ENCODE measurements at regions not wholly inside any gene's neighbourhood (a gene's known extent, or its start where the extent isn't known, plus 50 kb on each side); places are given as distances from the start of the nearest gene placed in this dataset.
"Not testable (repeated sequence)": the region's sequence is repeated elsewhere in the genome, so short reads cannot be mapped to it uniquely, and the experiment has no call there.

DNA sequence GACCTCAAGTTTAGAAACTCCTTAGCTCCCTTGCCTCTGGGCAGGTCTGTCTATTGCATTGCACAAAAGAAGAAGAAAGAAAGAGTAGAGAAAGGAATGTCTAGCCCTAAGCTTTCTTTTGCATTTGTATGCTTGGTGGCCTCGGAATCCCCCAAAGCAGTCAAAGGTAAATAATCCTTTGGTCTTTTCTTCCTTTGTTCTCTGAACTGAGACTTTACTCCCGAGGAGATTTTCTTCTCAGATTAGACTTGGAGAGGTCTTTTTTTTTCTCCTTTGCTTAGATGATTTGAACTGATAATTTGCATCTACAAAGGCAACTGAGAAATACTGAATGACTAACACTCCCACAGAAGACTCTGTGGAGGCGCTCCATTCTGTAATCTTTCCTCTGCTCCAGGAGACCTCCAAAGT is 93.2 kb downstream of the AKR1D1 start:
- no peak for DNase-seq (ENCODE audit: low read depth, low spot score)

DNA sequence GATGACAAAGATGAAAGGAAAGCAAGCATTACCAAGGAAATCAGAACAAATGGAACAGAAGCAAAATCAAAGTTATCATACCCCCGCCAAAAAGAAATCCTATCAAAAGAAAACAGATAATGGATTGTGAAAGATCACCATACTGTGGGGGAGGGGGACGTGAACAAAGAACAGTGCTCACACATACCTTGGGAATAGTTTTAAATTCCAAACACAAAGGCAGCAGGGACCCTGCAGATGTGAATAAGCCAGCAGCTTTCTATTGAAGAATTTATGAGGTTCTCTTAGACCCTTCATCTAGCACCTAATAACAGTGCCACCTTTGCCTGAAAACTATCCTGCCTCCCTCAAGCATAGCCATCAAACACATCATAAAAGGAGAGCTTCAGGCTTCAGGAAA is 94.0 kb downstream of the AKR1D1 start:
- no peak for DNase-seq (ENCODE audit: low read depth, low spot score)

DNA sequence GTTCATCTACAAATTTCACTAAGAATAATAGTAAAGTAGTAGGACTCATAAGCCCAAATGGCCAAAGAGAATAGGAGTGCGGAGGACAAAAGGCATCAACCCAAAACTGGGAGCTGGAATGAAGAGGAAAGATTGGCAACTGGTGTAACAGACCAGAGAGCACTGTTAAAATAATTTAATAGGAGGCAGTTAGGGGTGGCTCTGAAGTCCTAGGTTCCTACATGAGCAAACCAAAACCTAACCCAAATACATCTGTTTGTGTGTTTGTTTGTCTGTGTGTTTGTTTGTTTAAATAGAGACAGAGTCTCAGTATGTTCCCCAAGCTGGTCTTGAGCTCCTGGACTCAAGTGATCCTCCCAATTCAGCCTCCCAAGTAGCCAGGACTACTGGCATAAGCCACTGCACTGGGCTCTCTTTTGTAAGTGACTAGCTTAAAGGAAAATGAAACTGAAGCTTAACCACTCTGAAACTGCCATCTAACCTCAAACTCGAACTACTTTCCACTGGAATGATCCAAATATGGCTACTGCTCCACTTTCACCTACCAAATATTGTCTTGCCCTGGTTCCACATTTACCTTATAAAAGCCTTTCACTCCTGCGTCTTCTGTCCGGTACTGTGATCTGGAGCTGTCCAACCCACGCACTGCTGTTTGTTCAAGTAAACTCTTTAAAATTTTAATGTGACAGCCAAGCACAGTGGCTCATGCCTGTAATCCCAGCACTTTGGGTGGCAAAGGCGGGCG is 94.9 kb downstream of the AKR1D1 start:
- no peak for DNase-seq (ENCODE audit: low read depth, low spot score)

DNA sequence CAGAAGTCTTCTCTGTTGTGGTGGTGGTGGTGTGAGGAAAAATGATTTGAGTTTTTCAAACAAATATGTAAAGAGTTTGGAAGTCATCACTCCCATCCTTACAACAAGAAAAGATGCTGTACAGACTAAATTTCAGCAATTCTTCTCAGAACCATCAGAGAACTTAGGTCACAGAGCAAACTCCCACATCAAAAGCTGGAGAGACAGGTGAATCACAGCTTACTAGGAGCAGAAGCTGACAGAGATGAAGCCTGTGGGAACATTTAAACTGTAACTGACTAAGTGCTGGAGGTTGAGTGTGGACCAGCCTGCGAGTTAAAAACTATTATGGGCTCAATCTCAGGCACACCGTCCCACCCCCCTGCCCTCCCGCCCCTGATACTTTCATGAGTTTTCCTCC is 97.3 kb downstream of the AKR1D1 start:
- no peak for DNase-seq (ENCODE audit: low read depth, low spot score)

DNA sequence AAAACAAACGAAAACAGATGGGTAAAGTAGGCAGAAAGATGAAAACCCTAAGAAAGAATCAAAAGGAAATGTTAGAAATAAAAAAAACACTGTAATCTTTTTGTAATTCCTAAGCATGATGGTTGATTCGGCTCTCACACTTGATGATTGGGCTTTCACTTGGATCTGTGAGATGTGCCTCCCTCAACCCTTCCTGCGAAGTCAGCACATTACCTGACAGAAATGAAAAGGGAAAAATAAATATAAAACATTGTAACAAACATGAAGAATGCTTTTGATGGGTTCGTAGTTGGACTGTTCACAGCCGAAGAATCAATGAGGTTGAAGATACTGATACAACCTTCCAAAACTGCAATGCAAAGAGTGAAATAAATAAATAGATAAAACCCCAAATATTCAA is 99.8 kb downstream of the AKR1D1 start:
- no peak for DNase-seq (ENCODE audit: low read depth, low spot score)

DNA sequence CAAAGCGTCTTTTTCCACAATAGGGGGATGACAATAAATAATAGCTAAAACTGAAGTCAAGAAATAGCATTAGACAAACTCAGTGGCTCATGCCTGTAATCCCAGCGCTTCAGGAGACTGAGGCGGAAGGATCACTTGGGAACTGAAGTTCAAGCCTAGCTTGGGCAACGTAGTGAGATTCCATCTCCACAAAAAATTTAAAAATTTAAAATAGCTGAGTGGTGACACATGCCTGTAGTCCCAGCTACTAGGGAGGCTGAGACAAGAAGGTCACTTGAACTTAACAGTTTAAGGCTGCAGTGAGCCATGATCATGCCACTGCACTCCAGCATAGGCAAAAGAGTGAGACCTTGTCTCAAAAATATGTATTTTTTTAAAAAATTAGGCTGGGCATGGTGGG is 107.9 kb downstream of the AKR1D1 start:
- no peak for DNase-seq (ENCODE audit: low read depth, low spot score)

DNA sequence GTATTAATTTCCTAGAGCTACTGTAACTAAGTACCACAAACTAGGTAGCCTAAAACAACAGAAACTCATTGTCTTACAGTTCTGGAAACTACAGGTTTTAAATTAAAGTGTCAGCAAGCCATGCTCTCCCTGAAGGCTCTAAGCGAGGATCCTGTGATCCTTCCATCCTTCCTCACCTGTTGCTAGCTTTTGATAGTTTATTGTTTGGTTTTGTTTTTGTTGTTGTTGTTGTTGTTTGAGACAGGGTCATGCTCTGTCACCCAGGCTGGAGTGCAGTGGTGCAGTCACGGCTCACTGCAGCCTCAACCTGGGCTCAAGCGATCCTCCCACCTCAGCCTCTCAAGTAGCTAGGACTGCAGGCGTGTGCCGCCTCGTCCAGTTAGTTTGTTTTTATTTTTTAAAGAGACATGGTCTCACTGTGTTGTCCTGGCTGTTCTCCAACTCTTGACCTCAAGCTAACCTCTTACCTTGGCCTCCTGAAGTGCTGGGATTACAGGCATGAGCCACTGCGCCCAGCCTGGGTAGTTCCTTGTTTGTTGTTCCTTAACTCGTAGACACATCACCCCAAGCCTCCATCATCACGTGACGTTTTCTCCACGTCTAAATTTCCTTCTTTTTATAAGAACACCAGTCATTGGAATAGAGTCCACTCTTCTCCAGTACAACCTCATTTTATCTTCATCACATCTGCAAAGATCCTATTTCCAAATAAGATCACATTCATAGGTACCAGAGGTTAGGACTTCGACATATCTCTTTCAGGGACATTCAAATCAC is 109.1 kb downstream of the AKR1D1 start:
- DNase-seq (ENCODE audit: low read depth, low spot score): no peak

DNA sequence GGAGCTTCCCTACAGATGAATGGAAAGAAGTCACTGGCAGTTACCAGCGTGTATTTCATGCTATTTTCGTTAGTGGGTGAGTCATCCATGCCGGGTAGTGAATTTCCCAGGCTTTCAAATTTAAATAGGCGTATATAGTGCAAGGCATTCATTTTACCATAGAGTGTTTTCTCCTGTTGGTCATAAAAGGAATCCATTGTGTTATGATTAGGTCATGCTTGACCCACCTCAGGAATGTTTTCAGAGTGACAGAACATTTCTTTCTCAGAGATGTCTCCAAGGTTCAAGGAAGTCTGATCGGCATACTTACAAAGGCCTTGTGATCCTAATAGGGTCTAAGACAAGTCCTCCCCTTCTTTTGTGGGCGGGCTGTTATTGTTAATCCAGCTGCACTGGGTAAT is 110.7 kb downstream of the AKR1D1 start:
- DNase-seq (ENCODE audit: low read depth, low spot score): no peak

DNA sequence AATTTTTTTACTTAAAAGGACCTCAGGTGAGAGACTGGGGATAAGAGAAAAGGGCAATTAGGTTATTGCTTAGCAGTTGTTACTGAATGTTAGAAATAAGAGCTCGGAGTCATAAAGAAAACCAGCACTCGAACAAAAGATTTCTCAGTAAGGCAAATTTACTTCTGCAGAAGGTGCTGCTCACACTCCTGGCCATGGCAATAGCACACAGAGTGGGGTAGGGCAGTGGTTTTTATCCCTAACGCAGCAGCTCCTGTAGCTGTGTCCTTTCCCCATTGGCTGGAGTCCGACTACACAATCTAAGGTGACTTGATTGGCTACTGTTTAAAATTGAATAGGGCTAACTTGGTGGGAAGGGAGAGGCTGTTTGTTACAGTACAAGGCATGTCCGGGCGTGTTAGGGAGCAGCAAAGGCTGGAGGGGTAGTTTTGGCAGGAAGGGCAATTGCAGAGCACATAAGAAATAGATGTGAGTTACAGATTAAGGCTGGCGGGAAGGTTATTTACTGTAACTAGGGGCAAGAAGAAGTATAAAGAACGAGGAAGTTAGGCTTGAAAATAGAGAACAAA is 112.1 kb downstream of the AKR1D1 start:
- DNase-seq (ENCODE audit: low read depth, low spot score): no peak

DNA sequence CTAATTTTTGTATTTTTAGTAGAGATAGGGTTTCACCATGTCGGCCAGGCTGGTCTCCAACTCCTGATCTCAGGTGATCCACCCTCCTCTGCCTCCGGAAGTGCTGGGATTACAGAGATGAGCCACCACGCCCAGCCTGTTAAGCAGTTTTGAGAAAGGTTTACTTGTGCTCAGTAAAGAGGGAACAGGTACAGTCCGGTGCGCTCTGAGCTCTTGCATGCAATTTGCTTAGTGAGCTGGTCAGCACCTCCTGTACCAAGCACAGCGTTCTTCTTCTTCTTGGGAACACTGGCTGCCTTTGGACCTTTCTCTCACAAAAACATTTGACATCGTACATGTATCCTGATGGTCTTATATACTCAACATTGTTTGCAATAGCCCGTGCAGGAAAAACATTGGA is 118.3 kb downstream of the AKR1D1 start:
- DNase-seq (ENCODE audit: low read depth, low spot score): no peak

DNA sequence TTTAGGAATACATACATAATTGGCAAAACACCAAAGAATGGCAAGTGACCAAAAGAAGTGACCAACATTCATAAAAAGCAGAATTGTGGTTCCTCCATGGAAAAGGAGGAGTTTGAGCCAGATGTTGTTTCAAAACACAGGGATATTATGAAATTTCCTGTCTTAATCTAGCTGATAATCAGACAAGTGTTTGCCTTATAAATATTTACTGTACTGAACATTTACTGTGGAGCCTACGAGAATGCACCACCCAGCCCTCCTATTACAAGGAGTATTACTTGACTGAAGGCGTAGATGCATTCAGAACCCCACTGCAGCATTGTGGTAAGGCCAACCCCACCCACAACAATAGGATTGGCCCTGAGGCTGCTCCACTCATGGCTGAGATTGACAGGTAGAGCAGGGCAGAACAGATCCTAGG is 118.9 kb downstream of the AKR1D1 start:
- DNase-seq (ENCODE audit: low read depth, low spot score): no peak

DNA sequence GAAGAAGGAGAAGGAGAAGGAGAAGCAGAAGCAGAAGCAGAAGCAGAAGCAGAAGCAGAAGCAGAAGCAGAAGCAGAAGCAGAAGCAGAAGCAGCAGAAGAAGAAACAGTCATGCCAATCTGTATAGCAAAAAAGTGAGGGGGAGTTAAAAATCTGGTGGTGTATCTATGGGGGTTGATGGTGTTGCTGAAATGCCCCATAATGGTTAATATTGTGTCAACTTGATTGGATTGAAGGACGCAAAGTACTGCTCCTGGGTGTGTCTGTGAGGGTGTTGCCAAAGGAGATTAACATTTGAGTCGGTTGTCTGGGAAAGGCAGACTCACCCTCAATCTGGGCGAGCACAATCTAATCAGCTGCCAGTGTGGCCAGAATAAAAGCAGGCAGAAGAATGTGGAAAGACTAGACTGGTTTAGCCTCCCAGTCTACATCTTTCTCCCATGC is 120.3 kb downstream of the AKR1D1 start:
- DNase-seq (ENCODE audit: low read depth, low spot score): not testable (repeated sequence)

DNA sequence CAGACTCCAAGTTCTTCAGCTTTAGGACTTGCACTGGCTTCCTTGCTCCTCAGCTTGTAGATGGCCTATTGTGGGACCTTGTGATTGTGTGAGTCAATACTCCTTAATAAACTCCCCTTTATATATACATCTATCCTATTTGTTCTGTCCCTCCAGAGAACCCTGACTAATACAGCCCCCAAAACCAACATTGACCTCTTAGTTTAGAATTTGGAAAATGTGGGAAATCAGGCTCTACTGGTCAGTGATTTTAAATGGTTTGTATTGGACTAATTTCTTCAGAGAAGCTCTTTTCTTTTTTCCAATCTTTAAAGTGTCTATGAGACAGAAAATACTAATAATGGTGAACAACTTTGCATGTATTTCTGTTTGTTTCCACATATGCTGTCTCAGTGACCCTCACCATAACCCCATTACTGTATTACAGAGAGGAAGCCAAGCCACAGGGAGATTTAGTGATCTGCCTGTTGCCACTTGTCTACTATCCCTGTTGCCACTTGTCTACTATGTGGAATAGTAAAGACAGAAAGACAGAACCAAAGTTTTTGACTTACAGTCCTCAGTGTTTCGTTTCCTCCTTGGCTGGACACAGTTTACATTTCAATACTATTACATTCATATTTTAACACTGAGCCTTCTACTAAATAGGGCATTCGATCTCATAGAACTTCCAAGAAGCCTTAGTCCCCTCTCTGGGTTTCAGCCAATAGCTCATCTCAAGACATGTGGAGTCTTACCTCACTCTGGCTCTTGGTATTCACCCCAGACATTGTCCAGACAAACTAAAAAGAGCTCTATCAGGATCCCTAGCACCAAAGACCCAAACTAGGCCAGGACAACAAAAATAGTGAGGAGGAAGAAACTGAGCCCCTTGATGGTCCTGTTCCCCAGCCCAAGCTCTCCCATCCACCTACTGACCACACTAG is 121.0 kb downstream of the AKR1D1 start:
- no peak for DNase-seq (ENCODE audit: low read depth, low spot score)

DNA sequence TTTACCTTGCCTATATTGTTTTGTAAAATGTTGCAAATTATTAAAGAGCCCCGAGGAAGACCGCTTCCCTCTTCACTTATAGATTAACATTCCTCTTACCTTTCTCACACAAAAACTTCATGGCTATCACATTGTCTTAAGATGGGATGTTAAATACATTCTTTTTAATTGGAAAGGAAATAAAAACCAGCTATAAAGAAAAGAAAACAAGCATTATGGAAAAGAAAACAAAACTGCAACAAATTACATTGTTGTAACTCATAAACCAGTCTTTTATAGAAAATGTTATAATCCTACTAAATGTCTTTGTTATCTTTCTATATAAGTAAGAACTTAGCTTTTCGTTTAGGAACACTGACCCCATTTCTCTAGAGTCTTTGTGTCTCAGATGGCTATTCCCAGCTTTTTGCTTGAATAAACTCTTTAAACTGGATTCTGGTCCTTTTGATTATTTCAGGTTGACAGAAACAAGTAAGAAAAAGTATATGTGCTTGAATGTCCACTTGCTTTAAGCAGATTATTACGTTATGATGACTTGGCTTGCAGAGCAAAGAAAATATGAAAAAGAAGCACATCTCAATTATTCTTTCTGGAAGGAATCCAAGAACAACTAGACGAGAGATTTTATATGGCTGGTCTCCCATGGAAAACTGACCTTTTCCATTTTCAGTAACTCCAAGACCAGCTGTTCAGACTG is 128.2 kb downstream of the AKR1D1 start:
- DNase-seq (ENCODE audit: low read depth, low spot score): no peak

DNA sequence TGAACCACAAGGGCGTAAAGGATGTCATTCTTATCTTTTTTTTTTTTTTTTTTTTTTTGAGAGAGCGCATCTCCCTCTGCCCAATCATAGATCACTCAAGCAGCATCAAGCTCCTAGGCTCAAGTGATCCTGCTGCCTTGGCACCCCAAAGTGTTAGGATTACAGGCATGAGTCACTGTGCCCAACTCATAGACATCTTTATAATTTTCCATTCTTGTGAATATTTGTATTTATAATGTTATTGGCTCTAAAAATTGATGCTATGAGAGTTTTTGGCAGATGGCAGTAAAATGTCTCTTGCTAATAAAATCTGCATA is 128.7 kb downstream of the AKR1D1 start:
- DNase-seq (ENCODE audit: low read depth, low spot score): no peak

DNA sequence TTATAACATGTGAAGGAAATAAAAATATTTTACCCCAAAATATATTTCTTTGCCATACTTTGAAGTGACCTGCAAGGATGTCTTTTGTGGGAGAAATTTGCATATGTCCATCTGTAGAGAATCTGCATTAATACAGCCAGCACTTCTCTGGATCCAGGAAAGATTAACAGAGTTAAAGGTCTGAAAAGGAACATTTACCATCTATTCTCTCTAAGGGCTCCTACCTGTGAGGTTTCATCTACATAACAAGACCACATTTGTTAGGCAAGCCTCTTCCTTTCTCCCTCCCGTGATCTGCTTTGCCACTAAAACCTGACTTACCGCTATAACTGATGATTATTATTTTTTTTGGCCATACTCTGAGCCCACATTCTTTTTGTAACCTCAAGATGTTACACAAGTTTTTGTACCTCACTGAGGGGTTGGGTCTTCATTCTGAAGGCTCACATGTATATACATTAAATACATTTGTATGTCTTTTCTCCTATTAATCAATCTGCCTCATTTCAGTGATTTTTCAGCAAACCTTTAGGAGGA is 129.4 kb downstream of the AKR1D1 start:
- DNase-seq (ENCODE audit: low read depth, low spot score): no peak

DNA sequence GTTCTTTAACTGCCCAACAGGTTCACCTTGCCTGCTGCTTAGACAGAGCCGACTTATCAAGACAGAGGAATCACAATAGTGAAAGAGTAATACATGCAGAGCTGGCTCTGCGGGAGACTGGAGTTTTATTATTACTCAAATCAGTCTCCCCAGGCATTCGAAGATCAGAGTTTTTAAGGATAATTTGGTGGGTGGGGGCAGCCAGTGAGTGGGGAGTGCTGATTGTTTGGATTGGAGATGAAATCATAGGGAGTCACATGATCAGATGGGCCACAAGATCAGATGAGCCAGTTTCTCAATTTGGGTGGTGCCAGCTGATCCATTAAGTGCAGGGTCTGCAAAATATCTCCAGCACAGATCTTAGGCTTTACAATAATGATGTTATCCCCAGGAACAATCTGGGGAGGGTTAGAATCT is 131.3 kb downstream of the AKR1D1 start:
- no peak for DNase-seq (ENCODE audit: low read depth, low spot score)

DNA sequence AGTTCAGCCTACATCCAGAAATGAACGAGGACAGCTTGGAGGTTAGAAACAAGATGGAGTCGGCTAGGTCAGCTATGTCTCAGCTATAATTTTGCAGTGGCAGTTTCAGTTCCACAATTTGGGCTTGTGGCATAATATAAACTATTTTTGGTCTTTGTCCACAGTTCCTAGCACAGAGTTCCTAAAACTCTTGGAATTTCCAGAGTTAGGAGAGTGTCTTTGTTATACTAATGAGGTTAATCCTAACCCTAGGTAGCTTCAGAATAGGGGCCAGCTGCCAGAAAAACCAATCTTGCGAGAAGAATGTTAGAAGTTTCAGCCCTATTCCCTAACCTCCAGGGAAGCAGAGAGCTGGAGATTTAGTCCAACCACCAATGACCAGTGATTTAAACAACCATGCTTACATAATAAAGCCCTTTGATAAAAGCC is 131.9 kb downstream of the AKR1D1 start:
- no peak for DNase-seq (ENCODE audit: low read depth, low spot score)

DNA sequence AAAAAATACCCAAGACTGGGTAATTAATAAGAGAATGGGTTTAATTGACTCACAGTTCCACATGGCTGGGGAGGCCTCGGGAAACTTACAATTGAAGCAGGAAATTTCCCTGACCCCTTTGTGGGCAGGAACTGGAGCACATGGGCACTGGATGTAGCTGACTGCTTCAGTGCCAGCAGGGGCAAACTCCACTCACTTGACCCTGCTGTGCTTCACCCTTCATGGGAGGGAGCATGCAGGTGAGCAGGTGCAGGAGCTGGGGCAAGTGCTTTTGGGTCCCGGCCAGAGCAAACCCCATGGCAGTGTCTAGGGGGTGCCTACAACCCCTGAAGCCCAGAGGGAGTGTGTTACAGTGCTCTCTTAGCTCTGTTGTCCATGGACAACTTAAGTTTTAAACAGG is 132.6 kb downstream of the AKR1D1 start:
- no peak for DNase-seq (ENCODE audit: low read depth, low spot score)

DNA sequence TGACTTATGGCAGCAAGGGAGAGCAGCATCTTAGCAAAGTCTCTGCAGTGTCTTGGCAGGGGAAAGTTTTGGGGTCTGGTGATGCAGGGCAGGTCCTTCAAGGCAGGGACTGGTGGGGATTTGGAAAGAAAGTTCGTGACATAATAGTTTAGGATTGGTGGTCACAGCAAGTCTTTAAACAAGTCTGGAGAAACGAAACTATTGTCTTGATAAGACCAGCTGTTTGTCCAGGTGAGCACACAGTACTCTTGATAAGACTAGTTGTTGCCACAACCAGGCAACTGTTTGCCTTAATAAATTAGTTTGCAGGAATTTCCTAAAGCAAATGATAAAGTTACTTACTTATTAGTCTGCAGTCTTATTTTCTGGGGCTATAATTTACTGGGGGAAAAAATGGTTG is 136.1 kb downstream of the AKR1D1 start:
- DNase-seq (ENCODE audit: low read depth, low spot score): no peak

DNA sequence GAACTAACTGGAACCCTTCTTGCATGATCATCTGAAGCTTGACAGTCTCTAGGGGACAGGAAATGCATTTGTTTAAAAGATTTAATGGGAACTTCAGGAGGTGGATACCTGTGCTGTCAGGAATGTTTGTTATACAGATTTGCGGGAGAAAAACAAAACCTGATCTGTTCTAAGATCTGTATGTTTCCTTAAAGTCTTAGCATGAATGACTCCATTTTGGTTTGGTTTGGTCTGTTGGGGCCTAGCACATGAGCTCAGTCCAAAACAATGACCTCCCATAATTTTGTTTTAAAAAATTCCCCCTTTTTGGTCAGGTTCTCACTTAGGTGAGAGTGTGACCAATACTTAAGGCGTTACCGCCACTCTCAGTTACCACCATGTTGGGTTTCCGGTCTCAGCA is 138.7 kb downstream of the AKR1D1 start:
- no peak for DNase-seq (ENCODE audit: low read depth, low spot score)

Measured in pulmonary artery endothelial cell (primary cell).